ENCODE measurements at regions not wholly inside any gene's neighbourhood (a gene's known extent, or its start where the extent isn't known, plus 50 kb on each side); places are given as distances from the start of the nearest gene placed in this dataset.

DNA sequence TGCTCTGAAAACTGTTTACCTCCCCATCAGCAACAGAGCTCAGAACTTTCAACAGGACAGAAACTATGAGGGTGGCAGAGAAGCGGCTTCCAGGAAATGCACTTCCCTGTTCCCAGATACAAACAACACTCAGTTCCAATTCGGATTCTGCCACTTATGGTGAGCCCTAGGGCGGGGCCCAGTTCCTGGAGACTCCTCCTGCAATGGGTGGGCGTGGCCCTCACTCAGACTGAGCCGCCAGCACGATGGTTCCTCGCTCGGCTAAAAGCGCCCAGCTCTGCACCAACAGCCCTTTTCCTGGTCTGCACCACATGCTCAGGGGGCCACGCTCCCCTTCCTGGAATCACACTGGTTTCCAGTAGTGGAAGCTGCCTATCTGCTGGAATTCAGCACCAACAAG lies 314.1 kb downstream of the CTTN start:
- TF ChIP-seq, protein P1, sequence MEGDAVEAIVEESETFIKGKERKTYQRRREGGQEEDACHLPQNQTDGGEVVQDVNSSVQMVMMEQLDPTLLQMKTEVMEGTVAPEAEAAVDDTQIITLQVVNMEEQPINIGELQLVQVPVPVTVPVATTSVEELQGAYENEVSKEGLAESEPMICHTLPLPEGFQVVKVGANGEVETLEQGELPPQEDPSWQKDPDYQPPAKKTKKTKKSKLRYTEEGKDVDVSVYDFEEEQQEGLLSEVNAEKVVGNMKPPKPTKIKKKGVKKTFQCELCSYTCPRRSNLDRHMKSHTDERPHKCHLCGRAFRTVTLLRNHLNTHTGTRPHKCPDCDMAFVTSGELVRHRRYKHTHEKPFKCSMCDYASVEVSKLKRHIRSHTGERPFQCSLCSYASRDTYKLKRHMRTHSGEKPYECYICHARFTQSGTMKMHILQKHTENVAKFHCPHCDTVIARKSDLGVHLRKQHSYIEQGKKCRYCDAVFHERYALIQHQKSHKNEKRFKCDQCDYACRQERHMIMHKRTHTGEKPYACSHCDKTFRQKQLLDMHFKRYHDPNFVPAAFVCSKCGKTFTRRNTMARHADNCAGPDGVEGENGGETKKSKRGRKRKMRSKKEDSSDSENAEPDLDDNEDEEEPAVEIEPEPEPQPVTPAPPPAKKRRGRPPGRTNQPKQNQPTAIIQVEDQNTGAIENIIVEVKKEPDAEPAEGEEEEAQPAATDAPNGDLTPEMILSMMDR (IDR thresholded peaks at IDR 0.05; ENCODE audit: poor library complexity) = no peak
- TF ChIP-seq EZH2 (IDR thresholded peaks at IDR 0.05; ENCODE audit: borderline replicate concordance) = no peak
